GM12891 (cell line): ENCODE measurements at regions not wholly inside any gene's neighbourhood (a gene's known extent, or its start where the extent isn't known, plus 50 kb on each side); places are given as distances from the start of the nearest gene placed in this dataset.

ENCODE experiments used
- POLR2A ChIP-seq: IDR thresholded peaks from 2 replicates; pipeline ENCODE4 v1.6.1; 2011; ENCODE audit warnings: low read depth, low read length, control low read depth
- POLR2AphosphoS5 ChIP-seq: IDR thresholded peaks from 2 replicates; pipeline ENCODE4 v1.6.1; 2011; ENCODE audit warnings: low read depth, low read length, control low read depth
- POU2F2 ChIP-seq: IDR thresholded peaks from 2 replicates; pipeline ENCODE4 v1.6.1; 2011; ENCODE audit warnings: low read depth, mild to moderate bottlenecking, control low read depth, low read length, moderate library complexity
- SPI1 ChIP-seq: IDR thresholded peaks from 2 replicates; pipeline ENCODE4 v1.6.1; 2011; ENCODE audit warnings: low read depth, low read length, control low read depth
- TAF1 ChIP-seq: IDR thresholded peaks from 2 replicates; pipeline ENCODE4 v1.6.1; 2011; ENCODE audit warnings: low read depth, low read length, control low read depth

DNA sequence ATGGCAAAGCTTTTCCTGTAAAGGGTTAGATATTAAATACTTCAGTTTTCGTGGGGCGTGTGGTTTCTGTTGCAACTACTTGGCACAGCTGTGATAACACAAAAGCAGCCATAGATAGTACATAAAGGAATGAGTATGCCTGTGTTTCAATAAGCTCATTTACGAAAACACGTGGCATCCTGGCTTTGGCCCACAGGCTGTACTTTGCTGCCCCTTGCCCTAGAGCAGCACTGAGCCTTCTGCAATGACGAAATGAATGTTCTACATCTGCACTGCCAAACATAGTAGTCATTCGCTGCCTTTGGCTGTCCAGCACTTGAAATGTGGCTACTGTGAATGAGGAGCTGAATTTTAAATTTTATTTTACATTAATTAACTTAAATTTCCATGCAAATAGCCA, 376.2 kb upstream of the TPK1 start:
- TF ChIP-seq POLR2A (no peak), POU2F2 (no peak), POLR2AphosphoS5 (no peak), SPI1 (no peak), TAF1 (no peak)
